Endothelial cell of umbilical vein (primary cell): ENCODE measurements at regions not wholly inside any gene's neighbourhood (a gene's known extent, or its start where the extent isn't known, plus 50 kb on each side); places are given as distances from the start of the nearest gene placed in this dataset.

Source experiments
- EZH2 ChIP-seq: IDR thresholded peaks from 2 replicates; pipeline ENCODE4 v1.6.1; 2012; ENCODE audit warnings: borderline replicate concordance, low read depth, mild to moderate bottlenecking, moderate library complexity, low read length, inconsistent platforms; ENCODE audit not compliant: severe bottlenecking
- JUN ChIP-seq: IDR thresholded peaks from 2 replicates; pipeline ENCODE4 v1.6.1; 2011; ENCODE audit warnings: borderline replicate concordance, low read depth; ENCODE audit not compliant: insufficient read length, insufficient read depth
- POLR2A ChIP-seq: IDR thresholded peaks from 2 replicates; pipeline ENCODE4 v1.6.1; 2012; ENCODE audit warnings: low read depth, mild to moderate bottlenecking, control low read depth, low read length
- TF ChIP-seq, protein P1 (sequence below), 2 donors: IDR thresholded peaks; 1 replicate in 1 of 2; 2 replicates in 1 of 2; pipeline ENCODE4 v1.5.1; 2011; ENCODE audit warnings: low read length in 2 of 2, mild to moderate bottlenecking in 2 of 2, moderate library complexity in 2 of 2, control low read depth in 1 of 2, inconsistent platforms in 1 of 2, low read depth in 1 of 2; ENCODE audit not compliant: insufficient read depth in 1 of 2; ENCODE audit errors: extremely low read depth in 1 of 2
- TF ChIP-seq, protein P2 (sequence below): IDR thresholded peaks from 2 replicates; pipeline ENCODE4 v1.6.1; 2011; ENCODE audit not compliant: insufficient read depth, insufficient read length

DNA sequence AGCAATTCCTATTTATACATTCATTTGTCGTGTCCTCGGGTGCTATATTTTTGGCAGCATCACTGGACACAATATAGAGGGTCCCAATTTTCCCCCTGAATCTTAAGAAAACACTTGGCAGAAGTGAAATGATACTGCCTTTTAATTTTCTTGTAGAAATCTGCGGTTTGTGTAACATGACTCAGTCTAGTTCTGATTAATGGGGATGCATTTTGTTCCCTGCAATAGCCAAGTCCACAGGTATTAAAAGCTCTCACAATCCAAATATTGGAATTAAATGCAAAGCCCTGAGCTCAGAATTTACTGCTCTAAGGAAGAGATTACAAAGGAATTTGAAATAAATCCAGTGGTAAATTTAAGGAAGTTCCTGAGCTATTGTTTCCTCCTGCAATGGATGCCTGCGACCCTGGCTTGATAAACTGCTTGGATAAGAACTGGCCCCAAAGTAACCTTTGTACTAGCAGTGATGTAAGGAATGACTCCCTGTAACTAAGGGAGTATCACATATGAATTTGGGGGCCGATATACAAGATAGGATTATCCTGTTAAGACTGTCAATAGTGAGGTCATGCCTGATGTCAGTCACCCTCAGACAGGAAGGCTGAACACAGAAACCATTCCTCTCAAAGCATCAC, 349.7 kb upstream of the C1orf87 start:
- TF ChIP-seq, protein P1, sequence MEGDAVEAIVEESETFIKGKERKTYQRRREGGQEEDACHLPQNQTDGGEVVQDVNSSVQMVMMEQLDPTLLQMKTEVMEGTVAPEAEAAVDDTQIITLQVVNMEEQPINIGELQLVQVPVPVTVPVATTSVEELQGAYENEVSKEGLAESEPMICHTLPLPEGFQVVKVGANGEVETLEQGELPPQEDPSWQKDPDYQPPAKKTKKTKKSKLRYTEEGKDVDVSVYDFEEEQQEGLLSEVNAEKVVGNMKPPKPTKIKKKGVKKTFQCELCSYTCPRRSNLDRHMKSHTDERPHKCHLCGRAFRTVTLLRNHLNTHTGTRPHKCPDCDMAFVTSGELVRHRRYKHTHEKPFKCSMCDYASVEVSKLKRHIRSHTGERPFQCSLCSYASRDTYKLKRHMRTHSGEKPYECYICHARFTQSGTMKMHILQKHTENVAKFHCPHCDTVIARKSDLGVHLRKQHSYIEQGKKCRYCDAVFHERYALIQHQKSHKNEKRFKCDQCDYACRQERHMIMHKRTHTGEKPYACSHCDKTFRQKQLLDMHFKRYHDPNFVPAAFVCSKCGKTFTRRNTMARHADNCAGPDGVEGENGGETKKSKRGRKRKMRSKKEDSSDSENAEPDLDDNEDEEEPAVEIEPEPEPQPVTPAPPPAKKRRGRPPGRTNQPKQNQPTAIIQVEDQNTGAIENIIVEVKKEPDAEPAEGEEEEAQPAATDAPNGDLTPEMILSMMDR (IDR thresholded peaks at IDR 0.05; ENCODE audit: extremely low read depth in 1 of 2, insufficient read depth in 1 of 2, low read depth in 1 of 2, low read length in 2 of 2) = no peak
- no peak for TF ChIP-seq POLR2A
- TF ChIP-seq, protein P2, sequence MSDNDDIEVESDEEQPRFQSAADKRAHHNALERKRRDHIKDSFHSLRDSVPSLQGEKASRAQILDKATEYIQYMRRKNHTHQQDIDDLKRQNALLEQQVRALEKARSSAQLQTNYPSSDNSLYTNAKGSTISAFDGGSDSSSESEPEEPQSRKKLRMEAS = no peak
- TF ChIP-seq EZH2 = no peak
- no peak for TF ChIP-seq JUN
